Stimulated activated CD8-positive, alpha-beta memory T cell treated with anti-CD3 and anti-CD28 coated beads, Interleukin-7, amount 100 ng/mL, for 4 hours (primary cell): ENCODE measurements at regions not wholly inside any gene's neighbourhood (a gene's known extent, or its start where the extent isn't known, plus 50 kb on each side); places are given as distances from the start of the nearest gene placed in this dataset.
"Not testable (repeated sequence)": the region's sequence is repeated elsewhere in the genome, so short reads cannot be mapped to it uniquely, and the experiment has no call there.

Experiments
- DNase-seq, 2 donors: peaks; one replicate each; pipeline ENCODE4 v3.0.0-alpha.2; 2020; ENCODE audit warnings: low read depth in 2 of 2

- no peak for DNase-seq
Measured at GRCh38 chr9:7545371-7546165, 254.0 kb downstream of the DMAC1 start.

DNA sequence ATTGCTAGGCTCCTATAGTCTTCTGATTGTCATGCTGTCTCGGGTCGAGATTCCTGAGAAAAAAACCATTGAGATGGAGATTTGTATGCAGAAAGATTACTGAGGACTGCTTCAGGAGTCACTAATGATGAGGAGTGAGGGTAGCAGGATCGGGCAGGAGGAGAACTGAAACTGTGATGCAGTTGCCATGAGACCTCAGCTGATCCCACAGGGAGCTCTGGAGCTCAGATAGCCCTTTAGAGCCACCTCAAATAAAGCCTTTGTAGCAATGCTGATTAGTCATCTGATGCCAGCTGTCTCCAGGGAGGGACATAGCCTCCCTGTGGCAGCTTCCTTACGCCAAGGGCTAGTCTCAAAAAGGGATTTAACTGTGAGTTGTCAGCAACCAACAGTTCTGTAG is 256.9 kb downstream of the DMAC1 start:
- DNase-seq = no peak

GRCh38 chr9:7542126-7542525 is 257.5 kb downstream of the DMAC1 start:
- no peak for DNase-seq

GRCh38 chr9:7536310-7536939 is 263.2 kb downstream of the DMAC1 start:
- no peak for DNase-seq

- DNase-seq = no peak
Measured at GRCh38 chr9:7534211-7534935, 265.2 kb downstream of the DMAC1 start.

- DNase-seq = no peak
Measured at GRCh38 chr9:7533376-7534090, 266.0 kb downstream of the DMAC1 start.

DNA sequence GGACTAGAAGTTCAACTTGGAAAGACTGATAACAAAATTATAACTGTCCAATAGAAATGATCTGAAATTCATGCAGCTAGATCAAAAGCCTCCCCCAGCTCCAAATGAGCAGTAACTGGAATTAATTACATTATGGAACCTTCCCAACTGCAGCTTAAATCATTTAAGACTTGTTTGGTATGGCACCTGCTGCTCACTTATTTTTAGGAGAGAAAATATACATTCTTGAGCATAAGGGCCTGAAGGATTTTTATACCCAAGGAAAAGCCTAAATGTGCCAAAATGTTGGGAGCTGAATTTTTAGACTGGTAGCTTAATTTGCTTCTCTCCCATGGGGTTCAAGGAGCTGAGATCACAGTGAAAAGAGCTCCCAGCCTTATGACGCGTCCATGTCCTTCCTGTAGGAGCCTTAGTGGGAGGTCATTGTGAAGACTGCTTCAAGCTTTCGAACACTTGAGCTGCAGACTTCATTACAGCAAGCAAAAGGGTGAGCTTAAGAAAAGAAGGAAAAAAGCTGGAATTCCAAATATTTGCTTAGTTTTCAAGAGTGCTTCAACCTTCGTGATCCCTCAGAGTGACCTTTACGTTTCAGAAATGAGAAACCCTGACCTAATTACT is 276.0 kb downstream of the DMAC1 start:
- no peak for DNase-seq

GRCh38 chr9:7520396-7520795 is 279.2 kb downstream of the DMAC1 start:
- no peak for DNase-seq

- DNase-seq = no peak
Measured at GRCh38 chr9:7516376-7516775, 283.2 kb downstream of the DMAC1 start.

DNA sequence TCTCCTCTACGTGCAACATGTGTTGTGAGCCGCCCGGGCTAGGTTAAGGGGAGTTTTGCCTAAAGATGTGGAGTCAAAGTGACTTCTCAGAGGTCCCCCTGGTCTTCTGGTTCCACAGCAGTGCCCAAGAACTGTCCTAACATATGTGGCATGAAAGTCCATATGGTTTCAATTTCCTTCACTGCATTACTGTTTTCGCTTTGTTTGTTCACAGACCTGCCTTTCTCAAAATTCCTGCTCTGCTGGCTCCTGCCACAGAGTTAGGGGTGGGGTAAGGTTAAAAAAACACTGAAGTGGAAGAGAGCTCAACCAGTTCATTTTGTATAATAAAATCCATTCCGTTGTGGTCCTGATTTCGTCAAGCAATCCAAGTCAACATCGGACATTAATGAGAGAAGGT is 289.4 kb downstream of the DMAC1 start:
- no peak for DNase-seq

DNA sequence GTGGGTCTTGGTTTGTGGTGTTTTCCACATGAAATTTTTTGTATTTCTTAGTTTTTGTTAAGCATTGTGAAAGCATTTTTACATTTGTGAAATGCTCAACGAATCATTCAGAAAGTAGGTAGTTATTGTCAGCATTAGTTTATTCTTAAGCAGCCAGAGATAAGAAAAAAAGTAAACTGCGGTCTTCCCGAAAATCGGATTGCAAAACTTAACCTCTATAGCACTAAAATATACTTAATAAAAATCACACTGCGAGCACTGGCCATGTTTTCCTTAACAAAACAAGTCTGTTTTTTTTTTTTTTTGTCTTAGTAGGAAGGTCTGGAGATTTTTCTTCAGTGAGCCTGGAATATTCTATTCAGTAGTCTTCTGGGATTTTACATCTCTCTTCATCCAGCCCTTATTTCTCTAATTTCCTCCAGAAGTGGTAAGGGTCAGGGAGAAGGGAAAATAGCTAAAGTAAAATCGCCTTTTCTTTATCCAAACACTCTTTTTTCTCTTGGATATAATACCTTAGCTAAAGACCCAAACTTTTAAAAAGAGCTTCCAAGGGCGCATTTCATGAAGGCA is 289.9 kb downstream of the DMAC1 start:
- no peak for DNase-seq

DNA sequence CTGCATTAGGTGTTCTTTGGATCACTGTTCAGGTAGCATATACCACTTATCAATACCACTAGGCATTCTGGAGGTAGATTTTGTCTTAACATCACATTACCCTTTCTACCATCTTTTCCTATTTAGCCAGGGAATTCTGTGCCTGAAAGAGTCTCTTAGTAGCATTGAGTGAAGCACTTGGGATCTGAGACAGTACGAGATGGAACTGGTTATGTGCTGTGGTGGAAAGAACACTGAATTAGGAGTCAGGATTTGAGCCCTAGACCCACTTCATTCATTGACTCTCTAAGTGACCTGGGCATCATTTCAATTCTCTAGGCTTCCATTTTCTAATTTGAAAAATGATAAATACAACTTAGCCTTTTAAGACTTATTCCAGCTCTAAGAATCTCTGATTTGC is 291.1 kb downstream of the DMAC1 start:
- no peak for DNase-seq

DNA sequence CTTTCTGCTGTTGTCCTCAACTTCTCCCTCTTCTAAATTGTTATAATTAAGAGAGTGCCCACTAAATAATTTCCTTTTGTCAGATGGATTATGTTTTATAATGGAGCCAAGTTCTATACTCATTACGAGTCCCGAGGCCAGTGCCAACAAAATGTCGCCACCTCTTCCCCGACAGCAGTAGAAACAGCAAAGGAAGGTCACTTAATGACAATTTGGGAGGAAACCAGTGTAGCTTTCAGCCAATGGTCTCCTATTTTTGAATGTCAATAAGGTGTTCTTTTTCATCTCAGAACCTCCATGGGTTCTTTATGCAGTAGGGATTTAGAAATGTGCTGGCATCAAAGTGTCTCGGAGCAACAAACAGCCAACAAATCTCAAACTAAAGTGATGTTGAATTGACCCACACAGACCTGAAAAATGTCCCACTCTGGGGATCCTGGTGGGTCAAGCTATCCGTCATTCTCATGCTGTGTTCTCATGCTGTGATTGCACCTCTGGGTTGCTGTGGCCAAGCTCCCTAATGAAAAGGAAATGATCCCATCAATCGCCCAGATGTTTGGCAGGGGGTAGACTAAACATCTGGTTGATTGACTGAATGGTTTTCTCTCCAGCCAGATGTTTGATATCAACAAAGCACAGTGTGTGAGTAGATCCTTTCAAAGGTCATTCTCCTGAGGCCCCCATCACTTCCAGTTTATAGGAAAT is 291.9 kb downstream of the DMAC1 start:
- no peak for DNase-seq

- no peak for DNase-seq
Measured at GRCh38 chr9:7507026-7507425, 292.6 kb downstream of the DMAC1 start.

GRCh38 chr9:7500521-7500920 is 299.1 kb downstream of the DMAC1 start:
- DNase-seq = no peak

DNA sequence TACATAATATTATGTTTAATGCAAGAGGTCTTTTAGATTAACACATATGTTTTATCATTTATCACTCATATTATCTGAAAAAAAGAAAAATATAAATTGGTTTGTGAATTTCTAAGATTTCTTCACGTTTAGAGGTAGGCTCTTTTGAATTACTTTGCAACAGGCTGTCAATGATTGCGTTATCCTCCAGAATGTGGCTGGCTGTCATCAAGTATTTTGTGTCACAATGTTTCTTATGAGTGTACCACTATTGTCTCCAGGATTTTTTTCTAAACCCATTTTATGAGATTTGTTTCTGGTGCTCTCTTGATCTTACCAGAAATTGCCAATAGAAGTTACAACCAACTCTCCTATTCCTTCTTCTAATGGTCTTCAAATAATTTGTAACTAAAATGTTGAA is 307.9 kb downstream of the DMAC1 start:
- no peak for DNase-seq

GRCh38 chr9:7490317-7491108 is 309.1 kb downstream of the DMAC1 start:
- DNase-seq = no peak

DNA sequence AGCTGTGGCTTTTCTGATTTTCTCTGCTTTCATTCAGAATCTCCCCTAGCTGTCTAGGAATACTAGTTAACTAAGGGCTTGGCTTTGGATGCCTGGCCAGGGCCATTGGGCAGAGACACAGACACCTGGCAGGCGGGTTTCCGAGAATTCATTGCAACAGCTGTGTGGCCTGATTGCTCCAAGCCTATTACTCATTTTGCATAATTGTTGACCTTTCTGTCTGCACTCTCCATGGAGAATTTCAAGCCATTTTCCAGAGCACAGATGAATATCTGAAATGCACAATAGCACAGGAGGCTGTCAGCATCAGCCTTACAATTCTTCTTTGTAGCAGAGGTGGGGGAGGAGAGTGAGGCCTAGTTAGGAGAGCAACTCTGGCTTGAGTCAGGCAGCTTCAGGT is 310.5 kb downstream of the DMAC1 start:
- no peak for DNase-seq

GRCh38 chr9:7484014-7484413 is 315.6 kb downstream of the DMAC1 start:
- not testable (repeated sequence) for DNase-seq

DNA sequence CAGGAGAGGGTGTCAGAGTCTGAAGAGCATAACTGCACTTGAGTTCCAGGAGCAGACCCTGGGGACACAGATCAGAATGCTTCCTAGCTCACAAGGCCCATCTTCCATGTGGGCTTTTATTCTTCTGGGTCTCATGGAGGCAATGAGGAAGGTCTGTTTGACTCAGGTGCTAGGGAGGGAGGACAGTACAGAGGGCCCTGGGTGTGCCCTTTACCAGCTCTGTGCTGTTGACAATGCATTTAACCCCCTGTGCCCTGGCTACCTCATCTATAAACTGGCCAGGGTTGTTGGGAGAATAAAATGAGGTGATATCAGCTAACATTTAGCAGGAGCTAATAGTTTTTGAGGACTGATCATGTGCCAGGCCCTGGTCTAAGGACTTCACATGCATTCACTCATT is 318.0 kb downstream of the DMAC1 start:
- DNase-seq = no peak
